Central memory CD4-positive, alpha-beta T cell (primary cell): ENCODE measurements at regions not wholly inside any gene's neighbourhood (a gene's known extent, or its start where the extent isn't known, plus 50 kb on each side); places are given as distances from the start of the nearest gene placed in this dataset.

Source experiments
- DNase-seq: peaks from one replicate; pipeline ENCODE4 v3.0.0; 2022

DNA sequence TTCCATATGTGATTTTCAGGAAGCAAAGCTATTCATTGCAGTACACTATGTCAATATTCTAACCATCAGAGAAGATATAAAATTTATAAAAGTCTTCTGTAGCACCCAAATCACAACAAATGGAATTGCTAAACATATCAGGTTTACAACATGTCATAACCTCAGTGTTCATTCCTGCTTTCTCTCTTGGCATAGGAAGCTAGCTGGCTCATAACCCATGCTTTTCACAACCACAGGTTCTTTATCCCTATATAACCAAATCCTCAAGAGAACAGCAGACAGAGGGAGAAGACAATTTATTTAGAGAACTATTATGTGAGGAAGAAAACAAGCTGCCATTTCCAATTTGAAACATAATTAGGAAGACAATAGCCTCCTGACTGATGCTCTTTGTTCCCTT lies 997.0 kb upstream of the ACVR2A start:
- DNase-seq, result no peak

DNA sequence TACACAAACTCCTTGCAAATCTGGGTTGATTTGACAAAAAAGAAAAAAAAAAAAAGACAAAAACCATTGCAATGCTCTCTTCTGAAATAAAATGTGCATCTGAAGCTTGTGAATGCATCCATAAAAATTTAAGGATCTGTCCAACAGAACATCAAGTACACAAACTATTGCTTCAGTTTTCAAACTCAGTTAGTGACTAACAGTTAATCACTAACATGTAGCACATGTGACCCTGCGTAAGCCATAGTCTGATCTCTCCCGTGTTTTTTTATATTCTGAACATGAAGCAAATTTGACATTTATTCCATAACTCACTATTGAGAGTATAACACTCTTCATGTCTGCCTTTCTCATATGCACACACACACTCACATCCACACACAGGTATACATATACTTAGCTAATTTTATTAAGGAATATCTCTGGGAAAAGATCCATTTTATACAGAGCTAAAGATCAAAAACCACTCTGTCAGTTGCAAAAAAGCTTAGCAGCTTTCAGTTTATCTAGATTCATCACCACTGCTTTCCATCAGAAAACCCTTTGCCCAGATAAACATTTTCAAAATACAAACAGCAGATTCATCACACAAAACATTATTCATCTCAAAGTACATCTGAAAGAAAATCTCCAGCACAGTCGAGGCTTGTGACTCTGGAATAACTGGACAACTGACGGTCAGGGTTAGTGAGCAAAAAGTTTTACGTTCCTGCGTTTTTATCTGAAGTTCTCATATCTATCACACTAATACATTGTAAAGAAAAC lies 1000.4 kb upstream of the ACVR2A start:
- DNase-seq, result no peak

DNA sequence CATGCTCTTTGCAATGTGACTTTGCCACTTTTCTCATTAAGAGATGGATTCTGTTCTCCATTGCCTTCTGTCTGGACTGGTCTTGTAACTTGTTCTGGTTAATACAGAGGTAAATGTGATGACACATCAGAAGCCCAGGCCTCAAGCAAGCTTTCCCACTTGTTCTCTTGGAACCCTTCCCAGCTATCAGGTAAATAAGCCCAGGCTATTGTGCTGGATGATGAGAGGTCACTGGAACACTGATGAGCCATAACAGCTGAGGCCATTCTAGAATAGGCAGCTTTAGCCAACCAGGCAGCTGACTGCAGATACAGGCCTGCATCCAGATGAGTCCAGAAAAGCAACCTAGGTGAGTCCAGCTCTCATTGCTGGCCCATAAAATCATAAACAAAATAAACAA lies 1007.0 kb upstream of the ACVR2A start:
- no peak for DNase-seq

DNA sequence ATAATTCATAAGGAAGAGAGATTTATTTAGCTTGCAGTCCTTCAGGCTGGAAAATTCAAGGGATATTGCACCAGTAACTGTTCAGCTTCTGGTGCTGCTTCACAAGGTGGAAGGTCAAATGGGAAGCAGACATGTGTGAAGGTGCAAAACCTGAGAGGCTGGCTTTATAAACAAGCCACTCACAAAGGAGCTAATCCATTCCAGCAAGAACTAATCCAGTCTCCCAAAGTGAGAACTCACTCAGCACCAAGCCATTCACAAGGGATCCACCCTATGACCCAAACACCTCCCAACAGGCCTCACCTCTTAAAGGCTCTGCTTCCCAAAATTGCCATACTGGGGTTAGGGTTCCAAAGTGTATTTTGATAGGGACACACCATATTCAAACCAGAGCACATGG lies 1018.4 kb upstream of the ACVR2A start:
- DNase-seq, result no peak

DNA sequence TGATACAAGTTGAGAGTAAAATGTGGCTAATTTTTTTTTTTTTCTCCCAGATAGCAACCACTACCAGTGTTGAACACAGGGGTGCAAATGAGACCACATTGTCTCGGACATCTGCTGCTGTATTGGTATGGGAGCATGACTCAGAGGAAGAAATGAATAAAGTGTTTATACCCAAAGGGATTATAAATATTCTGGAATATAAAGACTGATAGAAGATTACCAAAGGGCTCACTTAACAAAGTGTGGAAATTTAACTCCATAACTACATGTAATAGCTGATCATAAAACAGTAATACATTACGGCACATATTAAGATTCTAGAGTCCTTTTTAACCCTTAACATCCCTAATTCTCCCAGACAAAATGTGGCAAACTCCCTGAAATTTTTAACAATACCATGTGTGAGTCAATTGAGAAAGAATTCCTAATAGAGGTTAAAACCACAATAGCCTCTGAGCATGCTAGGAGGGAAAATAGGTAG lies 1023.0 kb upstream of the ACVR2A start:
- DNase-seq, result no peak

DNA sequence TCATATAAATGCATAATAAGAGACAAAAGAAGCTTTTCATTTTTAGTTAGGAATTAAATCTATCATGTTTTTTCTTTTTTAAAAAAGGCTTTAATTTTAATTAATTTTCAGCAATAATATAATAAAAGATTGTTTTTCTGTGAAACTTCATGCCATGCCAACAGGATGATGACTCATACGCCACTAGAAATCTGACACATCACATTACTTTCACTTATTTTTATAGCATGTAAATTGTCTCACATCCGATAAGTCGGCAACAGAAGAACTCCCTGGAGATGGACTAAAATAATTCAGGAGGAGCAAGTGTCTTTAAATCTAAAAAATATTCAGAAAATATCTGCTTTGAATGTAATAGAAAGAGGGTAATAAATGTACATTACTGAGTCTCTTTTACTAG lies 1024.2 kb upstream of the ACVR2A start:
- DNase-seq, result no peak

DNA sequence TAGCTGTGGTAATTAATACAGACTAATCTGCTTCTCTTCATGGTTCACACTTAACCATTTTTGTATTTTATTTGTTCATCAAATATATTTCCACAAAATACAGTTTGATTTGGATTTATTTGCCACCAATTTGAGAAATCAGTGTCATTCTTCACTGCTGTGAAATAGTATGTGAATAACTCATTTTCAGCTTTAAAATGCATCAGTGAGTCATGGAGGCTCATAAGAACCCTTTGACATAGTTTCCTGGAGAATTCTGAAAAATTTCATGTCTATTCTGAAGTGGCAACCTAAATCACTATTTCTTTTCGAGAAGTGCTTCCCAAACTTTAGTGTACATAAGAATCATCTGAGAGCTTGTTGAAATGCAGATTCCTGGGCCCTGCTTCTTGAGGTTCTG lies 1026.7 kb upstream of the ACVR2A start:
- no peak for DNase-seq

DNA sequence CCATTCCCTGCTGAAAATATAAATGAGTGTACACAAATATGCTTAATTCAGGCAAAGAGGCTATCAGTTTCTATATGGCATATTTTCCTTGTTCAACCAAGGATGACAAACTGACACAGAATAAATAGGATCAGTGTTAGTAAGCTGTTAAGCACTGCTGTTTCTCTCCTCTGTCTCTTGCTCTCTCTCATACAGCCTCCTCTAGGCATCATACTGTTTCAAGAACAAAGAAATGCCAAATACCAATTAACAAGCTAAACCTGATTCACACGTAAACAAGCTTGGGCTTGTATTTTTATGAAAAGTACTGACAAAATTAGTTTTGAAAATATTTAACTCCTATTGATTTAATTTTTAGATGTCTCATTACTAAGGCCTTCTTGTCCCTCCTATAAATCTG lies 1027.2 kb upstream of the ACVR2A start:
- DNase-seq, result no peak

DNA sequence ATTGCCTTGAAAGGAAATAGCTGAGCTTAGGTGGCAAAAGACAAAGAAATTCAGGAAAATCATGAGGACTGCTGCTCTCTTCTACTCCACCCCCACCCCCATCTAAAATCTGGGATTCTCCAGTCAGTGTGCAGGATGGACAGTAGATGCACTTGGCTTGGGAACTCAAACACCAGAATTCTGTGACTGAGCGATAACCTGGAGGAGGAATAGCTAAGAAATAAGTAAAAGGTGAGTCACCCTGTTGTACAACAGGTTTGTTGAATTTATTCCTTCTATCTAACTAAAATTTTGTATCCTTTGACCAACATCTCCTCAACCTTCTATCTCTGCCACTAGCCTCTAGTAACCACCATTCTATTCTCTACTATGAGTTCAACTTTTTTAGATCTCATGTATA lies 1029.9 kb upstream of the ACVR2A start:
- DNase-seq, result no peak

DNA sequence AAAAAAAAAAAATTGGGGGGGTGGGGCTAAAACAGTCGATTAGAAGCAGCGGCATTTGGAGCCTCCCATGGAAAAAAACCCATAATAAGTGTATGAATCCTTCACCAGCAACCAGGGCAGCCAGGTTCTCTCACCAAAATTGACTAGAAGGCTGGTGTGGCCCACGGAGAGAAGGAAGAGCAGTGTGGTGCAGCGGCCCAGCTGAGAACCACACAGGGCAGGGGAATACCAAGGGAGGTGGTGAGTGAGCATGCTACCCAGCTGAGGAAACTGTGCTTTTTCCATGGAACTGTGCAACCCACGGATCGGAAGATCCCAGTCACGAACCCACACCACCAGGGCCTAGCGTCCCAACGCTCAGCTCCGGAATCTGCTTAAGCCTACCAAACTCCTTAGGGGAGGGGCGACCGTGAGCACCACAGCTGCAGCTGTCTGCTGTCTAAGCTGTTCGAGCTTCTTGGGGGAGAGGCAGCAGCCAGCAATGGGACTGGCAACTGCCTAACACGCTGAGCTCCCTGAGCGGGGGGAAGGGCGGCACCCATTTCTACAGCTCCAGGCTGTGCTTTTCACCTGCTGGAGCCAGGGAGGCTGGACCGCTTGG lies 1037.2 kb upstream of the ACVR2A start:
- no peak for DNase-seq

DNA sequence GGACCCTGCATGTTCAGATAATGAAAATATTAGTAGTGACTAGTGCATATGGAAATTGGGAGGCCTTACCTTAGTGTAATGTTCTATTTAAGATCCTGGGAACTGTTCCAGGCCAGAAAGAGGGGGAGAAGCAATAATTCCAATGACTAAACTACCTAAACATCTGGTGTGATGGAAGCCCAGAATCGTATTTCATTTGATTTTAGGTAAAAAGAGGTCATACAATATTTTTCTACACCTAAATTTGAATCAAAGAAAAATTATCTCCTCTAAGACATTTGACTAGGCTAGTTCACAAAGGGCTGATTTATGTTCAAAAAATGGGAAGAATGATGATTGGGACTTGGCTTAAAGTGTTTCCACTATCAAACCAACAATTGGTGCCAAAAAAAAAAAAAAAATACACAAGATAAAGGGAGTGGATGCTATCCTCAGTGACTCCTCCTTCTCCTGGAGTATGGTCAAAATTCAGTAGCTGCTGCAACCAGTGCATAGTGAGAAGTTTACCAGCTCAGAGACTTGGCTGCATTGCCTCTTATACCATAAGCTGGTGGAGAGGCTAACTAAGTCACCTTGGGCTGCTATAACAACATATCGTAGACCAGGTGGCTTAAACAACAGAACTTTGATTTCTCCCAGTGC lies 1038.3 kb upstream of the ACVR2A start:
- DNase-seq, result no peak

DNA sequence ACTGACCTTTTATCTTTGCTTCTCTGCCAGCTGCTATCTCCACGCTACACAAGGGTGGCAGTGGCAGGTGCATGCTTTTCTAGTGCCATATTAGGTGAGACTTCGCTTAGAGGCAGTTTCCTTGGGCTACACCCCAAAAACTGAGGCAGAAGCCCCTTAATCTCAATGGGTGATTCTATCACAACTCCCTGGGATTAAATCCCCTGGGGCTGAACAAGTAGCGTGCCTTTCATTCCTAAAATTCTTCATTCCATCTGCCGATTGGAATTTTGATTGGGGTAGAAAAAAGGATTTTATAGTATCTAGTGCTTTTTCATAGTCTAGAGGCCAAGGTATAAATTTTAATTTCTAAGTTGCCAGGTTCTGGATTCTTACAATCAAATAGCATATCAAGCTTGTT lies 1040.5 kb upstream of the ACVR2A start:
- DNase-seq, result no peak

DNA sequence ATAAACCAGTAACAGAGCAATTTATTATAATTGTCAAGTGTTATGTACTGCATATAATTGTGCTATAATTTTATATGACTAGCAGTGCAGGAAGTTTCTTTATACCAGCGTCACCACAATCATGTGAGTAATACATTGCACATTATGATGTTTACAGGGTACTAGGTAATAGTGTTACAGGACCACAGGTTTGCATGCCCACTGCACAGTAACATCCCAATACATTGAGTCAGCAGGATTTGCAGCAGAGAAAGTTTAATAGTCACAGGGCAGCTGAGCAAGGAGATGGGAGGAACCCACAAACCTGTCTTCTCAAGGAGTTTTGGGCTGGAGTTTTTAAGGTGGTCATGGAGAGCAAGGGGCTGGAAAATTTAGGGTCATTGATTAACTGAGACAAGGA lies 1042.9 kb upstream of the ACVR2A start:
- DNase-seq, result no peak

DNA sequence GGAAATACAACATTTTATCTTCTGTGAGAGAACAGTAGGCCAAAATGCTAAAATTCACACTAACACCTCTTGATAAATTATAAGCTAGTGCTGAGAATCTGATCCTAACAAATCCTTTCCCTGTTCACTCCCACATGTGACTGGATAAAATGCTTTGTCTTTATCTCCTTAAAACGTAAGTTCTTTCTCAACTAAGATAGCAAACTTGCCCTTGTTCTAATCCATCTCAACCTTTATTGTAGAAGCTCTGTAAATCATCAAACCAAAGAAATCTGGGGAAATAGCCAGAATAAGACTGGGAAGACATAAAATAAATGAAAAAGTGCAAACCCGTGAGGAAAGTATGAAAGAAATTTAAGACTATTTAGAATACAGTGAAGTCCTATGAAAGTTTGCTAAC lies 1058.4 kb upstream of the ACVR2A start:
- no peak for DNase-seq

DNA sequence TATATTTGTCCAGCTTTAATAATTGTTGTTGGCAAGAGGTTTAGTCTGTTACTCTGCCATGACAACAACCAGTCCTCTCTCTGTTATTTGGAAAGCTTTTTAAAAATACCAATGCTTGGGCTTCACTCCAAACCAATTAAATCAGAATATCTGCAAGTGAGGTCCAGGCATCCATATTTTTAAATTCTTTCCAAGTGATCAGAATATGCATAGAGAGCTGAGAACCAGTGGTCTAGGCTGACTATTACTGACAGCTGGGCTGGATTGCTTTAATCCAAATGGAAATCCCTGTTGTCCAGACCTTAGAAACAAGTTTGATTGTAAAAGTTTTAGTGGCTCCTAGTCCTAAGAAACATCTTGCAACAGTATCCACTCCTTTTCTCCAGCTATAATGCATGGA lies 1059.7 kb upstream of the ACVR2A start:
- no peak for DNase-seq

DNA sequence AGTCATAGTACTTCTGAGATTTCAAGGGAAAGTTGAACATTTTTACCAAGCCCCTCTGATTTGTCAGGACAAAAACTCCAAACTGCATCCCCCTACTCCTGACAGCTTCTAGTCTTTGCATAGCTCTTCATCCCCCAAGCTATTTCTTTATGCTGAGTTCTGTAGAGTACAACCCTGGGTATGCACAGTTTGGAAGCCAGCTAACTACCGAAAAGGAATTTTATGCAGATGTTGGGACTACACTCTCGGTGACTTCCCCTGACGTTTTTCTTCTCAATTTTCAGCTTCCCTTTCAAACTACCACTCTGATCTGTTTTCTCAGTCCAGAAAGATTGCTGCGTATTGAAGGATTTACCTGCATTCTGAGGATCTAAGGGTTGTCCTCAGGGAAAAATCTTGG lies 1060.2 kb upstream of the ACVR2A start:
- no peak for DNase-seq

DNA sequence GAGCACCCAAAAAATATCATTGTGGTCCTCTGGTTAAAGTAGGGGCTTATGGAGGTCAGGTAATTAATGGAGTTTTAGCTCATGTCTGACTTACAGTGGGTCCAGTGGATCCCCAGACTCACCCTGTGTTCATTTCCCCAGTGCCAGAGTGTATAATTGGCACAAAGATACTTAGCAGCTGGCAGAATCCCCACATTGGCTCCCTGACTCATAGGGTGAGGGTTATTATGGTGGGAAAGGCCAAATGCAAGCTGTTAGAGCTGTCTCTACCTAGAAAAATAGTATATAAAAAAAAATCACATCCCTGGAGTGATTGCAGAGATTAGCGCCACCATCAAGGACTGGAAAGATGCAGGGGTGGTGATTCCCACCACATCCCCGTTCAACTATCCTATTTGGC lies 1067.6 kb upstream of the ACVR2A start:
- DNase-seq, result no peak

DNA sequence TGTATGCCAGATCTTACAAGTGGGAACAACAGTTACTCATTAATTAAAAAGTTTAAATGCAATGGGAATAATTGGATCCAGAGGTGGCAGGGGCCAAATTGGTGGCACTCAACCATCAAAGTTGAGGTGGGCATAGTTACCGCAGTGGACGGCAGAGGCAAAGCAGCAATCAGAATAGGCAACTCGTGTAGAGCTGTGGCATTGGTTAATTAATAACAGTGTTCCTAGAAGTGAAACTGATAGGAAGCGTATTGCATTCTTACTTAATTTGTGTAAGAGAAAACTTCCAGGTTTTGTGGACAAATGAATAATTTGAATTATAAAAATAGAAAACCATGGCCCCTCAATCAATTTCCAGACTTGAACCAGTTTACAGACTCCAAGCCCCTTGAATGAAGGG lies 1068.2 kb upstream of the ACVR2A start:
- DNase-seq, result no peak

DNA sequence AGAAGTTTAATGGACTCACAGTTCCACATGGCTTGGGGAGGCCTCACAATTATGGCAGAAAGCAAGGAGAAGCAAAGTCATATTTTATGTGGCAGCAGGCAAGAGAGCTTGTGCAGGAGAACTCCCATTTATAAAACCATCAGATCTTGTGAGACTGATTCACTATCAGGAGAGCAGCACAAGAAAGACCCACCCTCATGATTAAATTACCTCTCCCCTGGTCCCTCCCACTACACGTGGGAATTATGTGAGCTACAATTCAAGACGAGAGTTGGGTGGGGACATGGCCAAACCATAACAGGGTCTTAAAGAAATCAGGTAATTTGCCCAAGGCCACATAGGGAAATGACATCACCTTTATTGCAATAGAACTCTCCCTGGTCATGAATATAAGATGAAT lies 1073.3 kb upstream of the ACVR2A start:
- DNase-seq, result no peak

DNA sequence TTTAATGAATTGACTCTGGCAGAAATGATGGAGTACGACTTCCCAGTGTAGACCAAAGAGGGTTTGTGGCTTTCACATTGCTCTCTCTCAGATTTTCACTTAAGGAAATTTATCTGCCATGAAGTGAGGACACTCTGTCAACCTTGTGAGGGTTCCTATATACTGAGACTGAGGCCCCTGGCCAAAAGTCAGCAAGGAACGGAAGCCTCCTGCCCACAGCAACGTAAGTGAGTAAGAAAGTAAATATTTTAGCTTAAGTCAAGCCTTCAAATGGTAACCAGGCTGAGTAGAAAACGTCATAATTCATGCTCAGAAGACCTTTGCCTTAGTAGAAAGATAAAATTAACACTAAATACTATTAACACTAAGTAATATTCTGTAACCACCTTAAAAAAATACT lies 1080.5 kb upstream of the ACVR2A start:
- DNase-seq, result no peak

DNA sequence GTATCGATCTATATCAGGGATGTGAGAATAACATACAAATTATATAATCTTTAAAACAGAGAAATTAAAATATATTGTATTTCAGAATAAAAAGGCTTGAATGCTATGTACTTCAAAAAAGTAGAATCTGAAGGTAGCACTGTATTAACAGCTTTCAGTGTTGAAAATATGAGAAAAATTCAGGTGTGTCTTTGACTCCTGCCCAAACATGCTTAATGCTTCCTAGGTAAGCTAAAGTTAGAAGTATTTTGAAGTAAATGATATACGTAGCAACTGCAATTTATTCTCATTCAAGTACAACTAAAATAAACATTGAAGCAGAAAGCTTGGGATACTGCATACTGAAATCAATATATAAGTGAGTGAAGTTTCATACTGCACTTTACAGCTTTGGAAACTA lies 1082.0 kb upstream of the ACVR2A start:
- no peak for DNase-seq

DNA sequence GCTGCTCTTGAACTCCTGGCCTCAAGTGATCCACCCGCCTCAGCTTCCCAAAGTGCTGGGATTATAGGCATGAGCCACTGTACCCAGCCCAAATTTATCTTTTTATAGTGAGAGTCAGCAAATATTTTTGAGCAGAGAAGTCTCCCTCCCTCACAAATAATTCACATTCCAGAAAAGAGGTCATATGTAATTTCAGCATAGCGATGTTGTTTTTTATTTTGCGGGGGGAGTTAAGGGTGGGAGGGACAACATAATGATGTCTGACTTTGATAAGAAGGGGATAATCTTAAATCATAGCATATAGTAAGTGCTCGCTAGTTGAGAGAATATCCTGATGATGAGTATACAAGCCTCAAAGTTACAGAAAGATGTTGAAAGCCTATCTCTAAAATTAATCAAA lies 1090.2 kb upstream of the ACVR2A start:
- no peak for DNase-seq

DNA sequence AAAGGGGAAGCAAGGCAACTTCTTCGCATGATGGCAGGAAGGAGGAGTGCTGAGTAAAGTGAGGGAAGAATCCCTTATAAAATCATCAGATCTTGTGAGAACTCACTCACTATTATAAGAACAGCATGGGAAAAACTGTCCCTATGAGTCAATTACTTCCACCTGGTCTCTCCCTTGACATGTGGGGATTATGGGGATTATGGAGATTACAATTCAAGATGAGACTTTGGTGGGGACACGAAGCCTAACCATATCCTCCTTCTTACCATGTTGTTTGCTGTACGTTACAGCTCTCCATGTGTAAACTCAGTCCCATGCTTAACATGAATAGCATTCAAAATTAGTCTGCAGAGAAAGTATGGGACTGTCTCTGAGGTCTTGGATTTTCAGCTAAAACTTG lies 1096.8 kb upstream of the ACVR2A start:
- DNase-seq, result no peak

DNA sequence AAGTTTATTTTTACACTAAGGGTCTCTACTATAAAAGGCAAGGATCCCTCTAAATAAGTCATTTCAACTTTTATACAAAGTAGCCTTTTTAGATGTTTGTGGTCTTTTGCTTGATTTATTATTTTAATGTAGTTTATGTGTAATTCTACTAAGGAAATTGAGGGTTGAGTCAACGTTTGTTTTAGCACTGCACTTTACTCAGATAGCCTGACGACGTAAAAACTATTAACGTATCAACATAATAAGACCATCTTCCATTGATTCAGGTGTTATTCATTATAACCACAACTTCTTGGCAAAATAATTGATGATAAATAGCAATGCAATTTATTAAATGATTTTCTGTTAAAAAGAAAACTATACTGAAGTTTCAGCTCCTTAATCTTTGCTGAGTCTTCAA lies 1103.6 kb upstream of the ACVR2A start:
- no peak for DNase-seq

DNA sequence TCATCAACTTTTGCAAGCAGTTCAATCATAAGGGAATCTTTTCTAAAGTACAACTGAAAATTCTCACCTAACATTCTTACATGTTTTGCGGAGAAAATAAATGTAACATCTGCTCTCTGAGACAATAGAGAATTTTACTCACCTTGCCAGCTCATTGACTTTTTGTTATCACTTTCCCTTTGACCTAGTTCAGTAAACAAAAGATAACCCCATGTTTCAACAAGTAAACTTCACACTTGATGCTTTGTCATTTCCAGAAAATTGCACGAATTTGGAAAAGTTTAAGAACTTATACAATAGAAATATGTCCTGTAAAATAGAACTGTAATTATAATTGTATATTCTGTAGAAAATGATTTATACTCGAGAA lies 1110.0 kb upstream of the ACVR2A start:
- no peak for DNase-seq
